Calu3 (cell line): ENCODE measurements at regions not wholly inside any gene's neighbourhood (a gene's known extent, or its start where the extent isn't known, plus 50 kb on each side); places are given as distances from the start of the nearest gene placed in this dataset.

Experiments
- BruUV-seq: library from RNA; stranded (reverse); fragments of 400-500 nt; replicated peaks from 2 replicates; lab custom pipeline; 2021; lab: Mats Ljungman, UMichigan
- CTCF ChIA-PET: fragments of 300-600 bp; sonication (Branson Sonifier 250); formaldehyde crosslinking; loops from one replicate; lab custom pipeline; 2022; ENCODE audit warnings: antibody characterized with exemption; lab: Charles Lee
- DNase-seq: peaks from one replicate; pipeline ENCODE4 v3.0.0; 2022
- H3K27ac Mint-ChIP-seq: one replicate; pipeline ENCODE4 v1.8.0; 2022; ENCODE audit warnings: mixed read lengths; ENCODE audit not compliant: unreplicated experiment
- H3K27me3 Mint-ChIP-seq: one replicate; pipeline ENCODE4 v1.8.0; 2022; ENCODE audit warnings: mixed read lengths; ENCODE audit not compliant: unreplicated experiment
- H3K36me3 Mint-ChIP-seq: one replicate; pipeline ENCODE4 v1.8.0; 2022; ENCODE audit warnings: mild to moderate bottlenecking, moderate library complexity, mixed read lengths; ENCODE audit not compliant: insufficient read depth, unreplicated experiment
- H3K4me1 Mint-ChIP-seq: one replicate; pipeline ENCODE4 v1.8.0; 2022; ENCODE audit warnings: mild to moderate bottlenecking, low read depth, mixed read lengths; ENCODE audit not compliant: unreplicated experiment
- H3K4me3 Mint-ChIP-seq: one replicate; pipeline ENCODE4 v1.8.0; 2022; ENCODE audit warnings: mild to moderate bottlenecking, low read depth, moderate library complexity, mixed read lengths; ENCODE audit not compliant: unreplicated experiment
- H3K9me3 Mint-ChIP-seq: one replicate; pipeline ENCODE4 v1.8.0; 2022; ENCODE audit warnings: low read depth, mixed read lengths; ENCODE audit not compliant: unreplicated experiment
- intact Hi-C: fragments of 100-400 bp; cut with micrococcal nuclease; formaldehyde crosslinking; loops from one replicate; pipeline ENCODE4 v1.10.0; 2022; ENCODE audit not compliant: unreplicated experiment
- TF ChIP-seq, protein P1 (sequence below): fragments of 200-600 bp; IDR thresholded peaks from one replicate; pipeline ENCODE4 v1.8.0; 2022; ENCODE audit warnings: antibody characterized with exemption; ENCODE audit not compliant: unreplicated experiment

DNA sequence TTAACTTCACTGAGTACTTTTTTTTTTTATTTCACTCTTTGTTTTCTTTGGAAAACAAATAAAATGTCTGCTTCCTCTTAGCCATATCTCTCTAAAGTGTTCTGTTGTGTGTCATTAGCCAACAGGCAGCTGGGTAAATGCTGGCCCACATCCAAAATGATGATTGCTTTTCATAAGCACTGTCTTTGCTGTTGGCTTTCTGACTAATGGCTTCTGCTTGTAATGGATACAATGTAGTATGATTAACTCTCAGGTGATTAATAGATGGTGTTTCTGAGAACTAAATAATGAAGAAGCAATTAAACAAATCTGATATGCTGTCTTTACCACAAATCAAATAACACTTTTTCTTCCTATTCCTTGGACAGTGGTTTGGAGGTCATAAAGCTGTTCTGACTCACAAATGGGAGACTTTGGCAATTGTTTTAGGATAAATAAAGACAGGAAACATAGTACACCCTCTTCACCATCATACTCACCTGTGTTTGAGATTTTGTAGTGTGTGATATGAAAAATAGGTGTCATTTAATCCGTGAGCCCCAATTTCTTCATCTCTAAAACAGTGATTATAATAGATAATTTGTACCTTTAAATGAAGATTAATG lies 888.4 kb downstream of the TSN start:
- no peak overlapping the region for H3K4me3 Mint-ChIP-seq
- H3K4me1 Mint-ChIP-seq, result no peaks in the 10 kb centered on the region
- no peaks in the 10 kb centered on the region for H3K27me3 Mint-ChIP-seq
- DNase-seq, result no peak
- H3K27ac Mint-ChIP-seq, result no peak overlapping the region
- CTCF ChIA-PET, result no interaction called here
- TF ChIP-seq, protein P1, sequence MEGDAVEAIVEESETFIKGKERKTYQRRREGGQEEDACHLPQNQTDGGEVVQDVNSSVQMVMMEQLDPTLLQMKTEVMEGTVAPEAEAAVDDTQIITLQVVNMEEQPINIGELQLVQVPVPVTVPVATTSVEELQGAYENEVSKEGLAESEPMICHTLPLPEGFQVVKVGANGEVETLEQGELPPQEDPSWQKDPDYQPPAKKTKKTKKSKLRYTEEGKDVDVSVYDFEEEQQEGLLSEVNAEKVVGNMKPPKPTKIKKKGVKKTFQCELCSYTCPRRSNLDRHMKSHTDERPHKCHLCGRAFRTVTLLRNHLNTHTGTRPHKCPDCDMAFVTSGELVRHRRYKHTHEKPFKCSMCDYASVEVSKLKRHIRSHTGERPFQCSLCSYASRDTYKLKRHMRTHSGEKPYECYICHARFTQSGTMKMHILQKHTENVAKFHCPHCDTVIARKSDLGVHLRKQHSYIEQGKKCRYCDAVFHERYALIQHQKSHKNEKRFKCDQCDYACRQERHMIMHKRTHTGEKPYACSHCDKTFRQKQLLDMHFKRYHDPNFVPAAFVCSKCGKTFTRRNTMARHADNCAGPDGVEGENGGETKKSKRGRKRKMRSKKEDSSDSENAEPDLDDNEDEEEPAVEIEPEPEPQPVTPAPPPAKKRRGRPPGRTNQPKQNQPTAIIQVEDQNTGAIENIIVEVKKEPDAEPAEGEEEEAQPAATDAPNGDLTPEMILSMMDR, result no peak
- peaks cover 6% of the 10 kb centered on the region for H3K9me3 Mint-ChIP-seq
- peaks cover 8% of the 10 kb centered on the region for H3K36me3 Mint-ChIP-seq
- BruUV-seq, result no TSS peak
- intact Hi-C loops, result no loop called here

DNA sequence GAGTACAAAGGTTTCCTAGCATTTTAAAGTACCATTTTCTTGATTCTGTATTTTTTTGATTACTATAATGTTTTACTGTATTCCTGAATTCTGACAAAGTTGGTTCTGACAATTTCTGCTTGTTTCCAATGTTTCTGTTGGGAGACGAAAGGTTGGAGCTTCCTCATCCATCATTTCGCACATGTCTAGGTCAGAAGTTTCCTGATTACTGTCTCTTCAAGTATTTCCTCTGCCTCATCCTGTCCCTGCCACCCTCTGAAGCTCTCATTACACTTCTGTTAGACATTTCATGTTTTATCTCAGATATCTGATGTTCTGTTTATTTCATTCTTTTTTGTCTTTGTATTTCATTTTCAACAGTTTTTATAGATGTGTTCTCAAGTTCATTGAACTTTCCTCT lies 895.8 kb downstream of the TSN start:
- H3K9me3 Mint-ChIP-seq, result peaks cover 6% of the 10 kb centered on the region
- DNase-seq, result no peak
- no peaks in the 10 kb centered on the region for H3K27me3 Mint-ChIP-seq
- H3K4me1 Mint-ChIP-seq, result no peaks in the 10 kb centered on the region
- H3K4me3 Mint-ChIP-seq, result no peak overlapping the region
- CTCF ChIA-PET, result no interaction called here
- TF ChIP-seq, protein P1, result no peak
- intact Hi-C loops, result no loop called here
- H3K27ac Mint-ChIP-seq, result no peak overlapping the region
- H3K36me3 Mint-ChIP-seq, result peaks cover under 1% of the 10 kb centered on the region
- no TSS peak for BruUV-seq

DNA sequence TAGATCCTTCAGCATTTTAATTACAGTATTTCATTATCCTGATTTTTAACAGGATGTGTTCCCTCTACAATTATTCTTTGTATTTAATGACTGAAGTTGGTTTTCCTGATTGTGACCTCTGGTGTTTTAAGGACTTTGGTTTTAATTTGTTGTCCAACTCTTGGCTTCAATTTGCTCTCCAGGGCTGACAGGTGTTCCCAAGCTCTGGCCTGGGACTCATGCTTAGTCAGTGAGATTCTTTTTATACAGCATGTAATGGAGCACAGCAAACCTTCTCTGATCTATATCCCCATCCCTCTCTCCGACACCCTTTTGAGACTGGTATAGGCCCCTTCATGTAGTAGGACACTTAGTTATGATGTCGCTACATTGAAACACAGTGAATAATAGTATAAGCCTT lies 896.3 kb downstream of the TSN start:
- H3K4me3 Mint-ChIP-seq, result no peak overlapping the region
- no peaks in the 10 kb centered on the region for H3K27me3 Mint-ChIP-seq
- no peaks in the 10 kb centered on the region for H3K4me1 Mint-ChIP-seq
- TF ChIP-seq, protein P1, result no peak
- intact Hi-C loops, result no loop called here
- no peaks in the 10 kb centered on the region for H3K36me3 Mint-ChIP-seq
- H3K27ac Mint-ChIP-seq, result no peak overlapping the region
- CTCF ChIA-PET, result no interaction called here
- no TSS peak for BruUV-seq
- H3K9me3 Mint-ChIP-seq, result peaks cover 12% of the 10 kb centered on the region
- DNase-seq, result no peak

DNA sequence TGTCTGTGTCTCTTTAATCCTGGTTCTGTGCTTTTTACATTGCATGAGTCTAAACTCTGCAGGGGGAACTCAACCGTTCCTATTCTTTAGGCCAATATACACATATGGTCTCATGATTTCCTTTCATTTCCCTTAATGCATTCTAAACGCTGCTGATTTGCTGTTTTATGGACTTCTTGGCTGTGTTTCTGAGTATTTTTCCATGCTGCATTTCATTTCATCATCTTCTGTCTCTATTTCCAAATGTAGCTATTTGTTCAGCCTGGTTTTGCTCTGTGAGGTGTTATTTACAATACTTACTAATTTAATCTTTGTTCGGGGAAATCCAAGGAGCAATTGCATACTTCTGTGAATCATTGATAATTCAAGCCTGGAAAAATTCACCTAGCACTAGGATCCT lies 897.2 kb downstream of the TSN start:
- no peaks in the 10 kb centered on the region for H3K27me3 Mint-ChIP-seq
- TF ChIP-seq, protein P1, result no peak
- BruUV-seq, result no TSS peak
- no peak overlapping the region for H3K4me3 Mint-ChIP-seq
- no peak overlapping the region for H3K27ac Mint-ChIP-seq
- peaks cover 13% of the 10 kb centered on the region for H3K9me3 Mint-ChIP-seq
- H3K4me1 Mint-ChIP-seq, result no peaks in the 10 kb centered on the region
- no peaks in the 10 kb centered on the region for H3K36me3 Mint-ChIP-seq
- intact Hi-C loops, result no loop called here
- CTCF ChIA-PET, result no interaction called here
- DNase-seq, result no peak
